Esophagus squamous epithelium (tissue), 4 donors: ENCODE measurements at regions not wholly inside any gene's neighbourhood (a gene's known extent, or its start where the extent isn't known, plus 50 kb on each side); places are given as distances from the start of the nearest gene placed in this dataset.

Experiments used
- CTCF ChIP-seq, 6 experiments: fragments of 450-650 bp in 4 of 6; fragments of 200-600 bp in 2 of 6; sonication (generic) in 2 of 6; IDR thresholded peaks; one replicate each; pipeline ENCODE4 v1.5.1; 2016 to 2019; ENCODE audit warnings: antibody characterized with exemption in 6 of 6, mild to moderate bottlenecking in 4 of 6, moderate library complexity in 4 of 6
- POLR2A ChIP-seq, 4 donors: fragments of 450-650 bp; IDR thresholded peaks; one replicate each; pipeline ENCODE4 v1.6.1; 2017; ENCODE audit warnings: antibody characterized with exemption in 4 of 4, mild to moderate bottlenecking in 4 of 4, moderate library complexity in 3 of 4

GRCh38 chr15:79736435-79737000, 160.3 kb downstream of the MTHFS start:
- TF ChIP-seq CTCF (IDR thresholded peaks at IDR 0.05) (no peak), POLR2A (IDR thresholded peaks at IDR 0.05) (no peak)
